GM19467 (cell line): ENCODE measurements at regions not wholly inside any gene's neighbourhood (a gene's known extent, or its start where the extent isn't known, plus 50 kb on each side); places are given as distances from the start of the nearest gene placed in this dataset.

ENCODE experiments used
- ATAC-seq: cut with Tn5 transposase; IDR thresholded peaks from one replicate; pipeline ENCODE4 v1.9.1; 2021; ENCODE audit warnings: mild to moderate bottlenecking, moderate library complexity; ENCODE audit not compliant: unreplicated experiment

- ATAC-seq, result no peak
Observed at GRCh38 chr3:148601766-148602685, 95.7 kb upstream of the AGTR1 start.

GRCh38 chr3:148604270-148605085 is 93.2 kb upstream of the AGTR1 start:
- ATAC-seq, result no peak

- no peak for ATAC-seq
Observed at GRCh38 chr3:148605521-148605920, 92.2 kb upstream of the AGTR1 start.

- no peak for ATAC-seq
Observed at GRCh38 chr3:148606979-148607378, 90.7 kb upstream of the AGTR1 start.

GRCh38 chr3:148607491-148607890 is 90.2 kb upstream of the AGTR1 start:
- no peak for ATAC-seq

GRCh38 chr3:148612278-148612677 is 85.4 kb upstream of the AGTR1 start:
- ATAC-seq, result no peak

GRCh38 chr3:148615382-148615781 is 82.3 kb upstream of the AGTR1 start:
- no peak for ATAC-seq

GRCh38 chr3:148625095-148625736 is 72.5 kb upstream of the AGTR1 start:
- ATAC-seq, result no peak

- no peak for ATAC-seq
Observed at GRCh38 chr3:148625991-148626390, 71.7 kb upstream of the AGTR1 start.

- no peak for ATAC-seq
Observed at GRCh38 chr3:148629006-148629405, 68.7 kb upstream of the AGTR1 start.

- no peak for ATAC-seq
Observed at GRCh38 chr3:148631124-148631903, 66.4 kb upstream of the AGTR1 start.

- ATAC-seq, result no peak
Observed at GRCh38 chr3:148641722-148642121, 56.0 kb upstream of the AGTR1 start.

GRCh38 chr3:148642214-148642613 is 55.5 kb upstream of the AGTR1 start:
- no peak for ATAC-seq

GRCh38 chr3:148642616-148643015 is 55.1 kb upstream of the AGTR1 start:
- no peak for ATAC-seq

GRCh38 chr3:148643389-148643840 is 54.3 kb upstream of the AGTR1 start:
- ATAC-seq, result no peak

GRCh38 chr3:148646126-148646665 is 51.5 kb upstream of the AGTR1 start:
- no peak for ATAC-seq
